GM12873 (cell line): ENCODE measurements at regions not wholly inside any gene's neighbourhood (a gene's known extent, or its start where the extent isn't known, plus 50 kb on each side); places are given as distances from the start of the nearest gene placed in this dataset.

ENCODE experiments used
- CTCF ChIP-seq: IDR thresholded peaks from 2 replicates; pipeline ENCODE4 v1.5.1; 2012; ENCODE audit warnings: low read depth, mild to moderate bottlenecking, moderate library complexity, low read length, control low read depth; ENCODE audit not compliant: insufficient read depth; ENCODE audit errors: missing control alignments

DNA sequence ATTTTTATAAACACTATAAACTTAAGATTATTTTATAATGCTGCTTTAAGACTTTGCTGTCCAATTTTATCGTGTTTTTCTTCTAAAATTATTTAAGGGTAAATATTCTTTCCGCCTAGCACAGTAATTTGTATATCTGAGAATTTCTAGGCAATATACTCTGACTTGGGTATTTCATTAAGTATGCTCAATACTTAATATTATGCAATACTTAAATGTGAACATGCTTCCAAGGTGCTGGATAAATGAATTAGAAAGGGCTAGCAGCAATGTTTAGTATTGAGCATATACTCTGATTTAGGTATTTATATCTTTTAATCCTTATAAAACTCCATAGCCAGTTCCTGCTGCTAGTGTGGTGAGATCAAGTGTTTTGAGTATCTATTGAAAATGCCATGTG lies 60.3 kb upstream of the ANO3 start:
- no peak for TF ChIP-seq CTCF

- peak; percentile 90 for TF ChIP-seq CTCF
Measured at GRCh38 chr11:26276798-26277424, 55.0 kb upstream of the ANO3 start.

DNA sequence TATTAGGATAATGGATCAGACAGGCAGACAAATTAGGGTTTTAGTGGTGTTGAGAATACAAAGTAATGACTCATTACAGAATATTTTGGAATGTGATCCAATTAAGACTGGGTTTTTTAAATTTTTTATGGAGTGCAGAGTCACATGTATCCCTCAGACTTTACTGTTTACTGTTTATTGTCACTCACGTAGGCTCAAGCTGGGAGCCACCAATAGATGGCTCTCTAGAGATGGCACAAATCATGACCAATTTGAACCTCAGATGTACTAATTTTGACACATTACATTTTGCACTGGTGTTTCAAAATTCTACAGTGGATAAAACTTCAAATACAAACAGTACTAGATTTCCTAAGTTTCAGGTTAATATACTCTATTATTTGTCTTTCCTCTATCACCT lies 53.6 kb upstream of the ANO3 start:
- no peak for TF ChIP-seq CTCF
